Lower lobe of right lung (tissue), 2 donors: ENCODE measurements at regions not wholly inside any gene's neighbourhood (a gene's known extent, or its start where the extent isn't known, plus 50 kb on each side); places are given as distances from the start of the nearest gene placed in this dataset.

Experiments used
- ATAC-seq, 2 donors: fragments of 200-7000 bp; cut with Tn5 transposase; one replicate each; pipeline ENCODE4 v1.9.1; 2020 to 2022; ENCODE audit warnings: mild to moderate bottlenecking in 2 of 2, moderate library complexity in 2 of 2
- DNase-seq: peaks from one replicate; pipeline ENCODE4 v3.0.0-alpha.2; 2020
- H3K27ac ChIP-seq: fragments of 200-600 bp; one replicate; pipeline ENCODE4 v1.8.0; 2022
- H3K27me3 ChIP-seq: fragments of 200-600 bp; one replicate; pipeline ENCODE4 v1.8.0; 2022; ENCODE audit warnings: low read depth
- H3K36me3 ChIP-seq: fragments of 200-600 bp; one replicate; pipeline ENCODE4 v1.8.0; 2022; ENCODE audit warnings: mild to moderate bottlenecking
- H3K4me1 ChIP-seq: fragments of 200-600 bp; one replicate; pipeline ENCODE4 v1.8.0; 2022
- H3K4me3 ChIP-seq: fragments of 200-600 bp; one replicate; pipeline ENCODE4 v1.8.0; 2022; ENCODE audit warnings: mild to moderate bottlenecking
- H3K9me3 ChIP-seq: fragments of 200-600 bp; one replicate; pipeline ENCODE4 v1.8.0; 2022
- intact Hi-C: fragments of 100-400 bp; cut with DNase I; formaldehyde crosslinking; loops from one replicate; pipeline ENCODE4 v1.11.0; 2022
- TF ChIP-seq, protein P1 (sequence below): fragments of 200-600 bp; IDR thresholded peaks from one replicate; pipeline ENCODE4 v1.8.0; 2022; ENCODE audit warnings: antibody characterized with exemption, mild to moderate bottlenecking
- donor health status: DM: no; HTN: yes; CAD: no; lungs with severe emphysema.

DNA sequence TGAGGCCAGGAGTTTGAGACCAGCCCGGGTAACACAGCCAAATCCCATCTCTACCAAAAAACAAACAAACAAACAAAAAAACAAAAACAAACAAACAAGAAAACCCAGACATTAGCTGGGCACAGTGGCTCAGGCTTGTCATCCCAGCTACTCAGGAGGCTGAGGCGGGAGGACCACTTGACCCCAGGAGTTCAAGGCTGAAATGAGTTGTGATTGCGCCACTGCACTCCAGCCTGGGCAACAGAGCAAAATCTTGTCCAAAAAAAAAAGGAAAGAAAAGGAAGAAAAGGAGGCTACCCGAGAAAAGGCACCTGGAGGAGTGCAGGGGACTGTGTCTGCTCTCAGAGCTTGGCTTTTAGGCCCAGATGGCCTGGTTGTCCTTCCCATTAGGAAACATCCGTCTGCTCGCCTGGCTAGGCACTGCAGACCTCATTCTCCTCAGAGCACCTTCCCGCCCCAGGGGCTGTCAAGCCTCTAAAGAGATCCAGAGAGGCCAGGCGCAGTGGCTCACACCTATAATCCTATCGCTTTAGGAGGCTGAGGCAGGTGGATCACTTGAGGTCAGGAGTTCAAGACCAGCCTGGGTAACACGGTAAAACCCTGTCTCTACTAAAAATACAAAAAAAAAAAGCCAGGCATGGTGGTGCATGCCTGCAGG is 185.3 kb upstream of the IER5L start:
- H3K36me3 ChIP-seq, result no peaks in the 10 kb centered on the region
- no peak for ATAC-seq
- H3K27me3 ChIP-seq, result no peaks in the 10 kb centered on the region
- intact Hi-C loops, result no loop called here
- no peaks in the 10 kb centered on the region for H3K4me1 ChIP-seq
- TF ChIP-seq, protein P1, sequence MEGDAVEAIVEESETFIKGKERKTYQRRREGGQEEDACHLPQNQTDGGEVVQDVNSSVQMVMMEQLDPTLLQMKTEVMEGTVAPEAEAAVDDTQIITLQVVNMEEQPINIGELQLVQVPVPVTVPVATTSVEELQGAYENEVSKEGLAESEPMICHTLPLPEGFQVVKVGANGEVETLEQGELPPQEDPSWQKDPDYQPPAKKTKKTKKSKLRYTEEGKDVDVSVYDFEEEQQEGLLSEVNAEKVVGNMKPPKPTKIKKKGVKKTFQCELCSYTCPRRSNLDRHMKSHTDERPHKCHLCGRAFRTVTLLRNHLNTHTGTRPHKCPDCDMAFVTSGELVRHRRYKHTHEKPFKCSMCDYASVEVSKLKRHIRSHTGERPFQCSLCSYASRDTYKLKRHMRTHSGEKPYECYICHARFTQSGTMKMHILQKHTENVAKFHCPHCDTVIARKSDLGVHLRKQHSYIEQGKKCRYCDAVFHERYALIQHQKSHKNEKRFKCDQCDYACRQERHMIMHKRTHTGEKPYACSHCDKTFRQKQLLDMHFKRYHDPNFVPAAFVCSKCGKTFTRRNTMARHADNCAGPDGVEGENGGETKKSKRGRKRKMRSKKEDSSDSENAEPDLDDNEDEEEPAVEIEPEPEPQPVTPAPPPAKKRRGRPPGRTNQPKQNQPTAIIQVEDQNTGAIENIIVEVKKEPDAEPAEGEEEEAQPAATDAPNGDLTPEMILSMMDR, result no peak
- H3K27ac ChIP-seq, result no peak overlapping the region
- no peak overlapping the region for H3K4me3 ChIP-seq
- no peak for DNase-seq
- no peaks in the 10 kb centered on the region for H3K9me3 ChIP-seq

DNA sequence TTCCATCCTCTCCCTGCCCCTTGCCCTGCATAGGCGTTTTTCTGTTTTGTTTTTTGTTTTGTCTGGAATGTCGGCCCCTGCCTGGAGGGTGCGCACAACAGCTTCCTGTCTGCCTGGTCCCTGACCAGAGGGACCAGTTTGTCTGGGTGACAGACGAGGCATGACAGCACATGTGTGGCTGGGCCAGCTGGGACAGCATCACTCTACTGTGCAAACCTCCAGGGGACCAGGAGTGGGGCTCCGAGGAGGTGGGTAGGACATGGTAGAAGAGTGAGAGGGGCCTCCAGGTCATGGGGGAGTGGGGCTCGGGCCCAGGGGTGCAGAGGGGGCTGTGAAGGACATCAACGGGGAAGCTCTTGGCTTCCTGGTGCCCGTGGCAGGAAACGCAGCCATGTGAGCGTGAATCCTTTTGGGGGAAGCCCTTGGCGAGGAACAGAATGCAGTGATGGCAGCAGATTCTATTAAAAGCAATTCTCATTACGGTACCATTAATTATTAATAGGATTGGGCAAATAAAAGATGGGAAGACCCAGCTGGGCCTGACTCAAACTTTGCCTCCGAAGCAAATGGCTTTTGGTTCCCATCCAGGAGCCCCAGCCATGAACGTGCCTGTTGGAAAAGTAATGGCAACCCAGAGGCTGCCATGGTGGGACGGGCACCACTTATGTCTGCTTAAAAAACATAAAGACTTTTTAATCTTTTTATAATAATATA is 184.4 kb upstream of the IER5L start:
- Histone ChIP-seq H3K36me3 (no peaks in the 10 kb centered on the region), H3K4me3 (no peak overlapping the region), H3K4me1 (no peaks in the 10 kb centered on the region), H3K9me3 (no peaks in the 10 kb centered on the region), H3K27me3 (no peaks in the 10 kb centered on the region), H3K27ac (no peak overlapping the region)
- ATAC-seq, result no peak
- TF ChIP-seq, protein P1, result no peak
- intact Hi-C loops, result no loop called here
- peak; percentile 43 for DNase-seq

DNA sequence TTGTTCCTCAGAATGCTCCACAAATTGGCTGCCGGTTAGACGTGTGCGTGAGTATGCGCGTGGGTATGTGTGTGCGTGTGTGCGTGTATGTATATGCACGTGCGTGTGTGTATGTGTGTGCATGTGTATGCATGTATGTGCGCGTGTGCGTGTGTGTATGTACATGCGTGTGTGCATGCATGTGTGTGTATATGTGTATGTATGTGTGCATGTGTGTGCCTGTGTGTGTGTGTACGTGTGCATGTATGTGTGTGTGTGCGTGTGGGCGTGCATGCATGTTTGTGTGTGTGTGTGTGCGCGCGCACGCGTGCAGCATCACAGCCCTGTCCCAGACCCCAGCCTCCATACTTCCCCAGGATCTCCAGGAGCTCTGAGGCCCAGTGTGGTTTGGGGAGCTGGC is 183.1 kb upstream of the IER5L start:
- no peaks in the 10 kb centered on the region for H3K36me3 ChIP-seq
- H3K4me1 ChIP-seq, result no peaks in the 10 kb centered on the region
- no peak overlapping the region for H3K27ac ChIP-seq
- H3K27me3 ChIP-seq, result no peaks in the 10 kb centered on the region
- TF ChIP-seq, protein P1, result no peak
- H3K4me3 ChIP-seq, result no peak overlapping the region
- ATAC-seq (no peak), DNase-seq (no peak)
- peaks cover 4% of the 10 kb centered on the region for H3K9me3 ChIP-seq
- intact Hi-C loops, result no loop called here

DNA sequence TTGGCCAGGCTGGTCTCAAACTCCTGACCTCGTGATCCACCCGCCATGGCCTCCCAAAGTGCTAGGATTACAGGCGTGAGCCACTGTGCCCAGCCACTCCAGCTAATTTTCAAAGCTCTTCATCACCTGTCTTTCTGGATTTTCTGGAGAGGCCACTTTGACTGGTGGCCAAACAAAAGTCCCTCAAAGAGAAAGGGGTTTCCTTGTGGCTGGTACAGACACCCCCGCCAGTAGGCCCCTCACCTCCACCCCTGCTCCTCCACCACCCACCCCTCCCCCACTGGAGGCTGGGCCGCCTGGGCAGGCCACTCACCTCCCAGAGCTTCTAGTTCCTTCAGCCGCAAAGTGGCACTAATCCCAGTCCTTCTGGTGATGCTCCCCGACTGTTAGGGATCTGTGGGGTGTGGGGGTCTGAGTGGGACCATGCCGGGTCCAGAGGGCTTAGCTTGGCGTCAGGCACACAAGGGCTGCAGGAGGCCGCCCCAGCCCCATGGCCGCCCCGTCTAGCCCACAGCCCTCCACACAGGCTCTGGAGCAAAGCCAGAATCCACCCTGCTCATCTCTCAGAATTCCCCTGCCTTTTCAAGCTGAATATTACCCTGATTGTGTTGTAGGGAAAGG is 182.0 kb upstream of the IER5L start:
- DNase-seq (no peak), ATAC-seq (peak in 1 of 2 donors; percentile 10)
- TF ChIP-seq, protein P1, result no peak
- H3K4me3 ChIP-seq, result no peak overlapping the region
- H3K36me3 ChIP-seq, result no peaks in the 10 kb centered on the region
- no peaks in the 10 kb centered on the region for H3K27me3 ChIP-seq
- no peak overlapping the region for H3K27ac ChIP-seq
- intact Hi-C loops, result no loop called here
- peaks cover 12% of the 10 kb centered on the region for H3K9me3 ChIP-seq
- H3K4me1 ChIP-seq, result no peaks in the 10 kb centered on the region

DNA sequence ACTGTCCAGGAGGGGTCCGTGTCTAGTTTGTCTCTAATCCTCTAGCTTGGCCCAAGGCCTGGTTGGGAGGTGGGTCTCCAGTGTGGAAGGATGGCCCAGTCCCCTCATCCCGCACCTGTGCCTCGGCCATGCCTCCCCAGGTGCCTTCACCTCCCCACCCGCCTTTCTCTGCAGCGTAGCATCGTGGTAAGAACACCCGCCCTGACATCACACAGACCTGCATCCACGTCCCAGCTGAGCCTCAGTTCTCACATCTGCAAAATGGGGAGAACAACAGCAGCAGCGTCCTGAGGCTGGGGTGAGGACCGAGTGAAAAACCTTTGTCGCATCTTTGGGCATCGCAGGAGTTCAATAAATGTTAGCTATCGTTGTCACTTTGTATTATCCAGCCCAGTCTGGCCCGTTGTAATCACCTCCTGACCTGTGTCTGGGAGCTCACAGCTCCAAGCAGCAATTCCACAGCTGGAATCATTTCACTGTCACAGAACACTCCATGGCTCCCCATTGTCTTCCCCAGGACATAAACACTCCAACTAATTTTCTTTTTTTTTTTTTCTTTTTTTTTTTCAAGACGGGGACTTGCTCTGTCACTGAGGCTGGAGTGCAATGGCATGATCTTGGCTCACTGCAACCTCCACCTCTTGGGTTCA is 181.2 kb upstream of the IER5L start:
- intact Hi-C loops, result no loop called here
- Histone ChIP-seq H3K4me1 (no peaks in the 10 kb centered on the region), H3K27ac (no peak overlapping the region), H3K4me3 (no peak overlapping the region), H3K9me3 (peaks cover 12% of the 10 kb centered on the region), H3K27me3 (no peaks in the 10 kb centered on the region), H3K36me3 (no peaks in the 10 kb centered on the region)
- ATAC-seq, result no peak
- DNase-seq, result no peak
- TF ChIP-seq, protein P1, result no peak
